Endodermal cell (in vitro differentiated cells): ENCODE measurements at regions not wholly inside any gene's neighbourhood (a gene's known extent, or its start where the extent isn't known, plus 50 kb on each side); places are given as distances from the start of the nearest gene placed in this dataset.

ENCODE experiments used
- DNase-seq: peaks from one replicate; pipeline ENCODE4 v3.0.0-alpha.2; 2017
- H3K27ac ChIP-seq: 2 replicates; pipeline ENCODE4 v1.5.1; 2013; ENCODE audit warnings: mild to moderate bottlenecking, low read depth, low read length, moderate library complexity
- H3K27me3 ChIP-seq: 2 replicates; pipeline ENCODE4 v1.6.1; 2013; ENCODE audit warnings: mild to moderate bottlenecking, low read length, moderate library complexity; ENCODE audit not compliant: insufficient read depth, control insufficient read depth, poor library complexity, severe bottlenecking
- H3K36me3 ChIP-seq: 2 replicates; pipeline ENCODE4 v1.7.0; 2013; ENCODE audit warnings: mild to moderate bottlenecking, low read length, moderate library complexity; ENCODE audit not compliant: control insufficient read depth, insufficient read depth
- H3K4me1 ChIP-seq: one replicate; pipeline ENCODE4 v1.7.0; 2013; ENCODE audit warnings: low read length; ENCODE audit not compliant: control insufficient read depth, insufficient read depth
- H3K4me3 ChIP-seq: 2 replicates; pipeline ENCODE4 v1.5.1; 2013; ENCODE audit warnings: mild to moderate bottlenecking, low read length, moderate library complexity
- H3K9ac ChIP-seq: 2 replicates; pipeline ENCODE4 v1.6.1; 2013; ENCODE audit warnings: mild to moderate bottlenecking, low read length, moderate library complexity; ENCODE audit not compliant: poor library complexity, severe bottlenecking; ENCODE audit errors: extremely low read depth
- H3K9me3 ChIP-seq: 2 replicates; pipeline ENCODE4 v1.6.1; 2013; ENCODE audit warnings: mild to moderate bottlenecking, low read length, moderate library complexity; ENCODE audit not compliant: control insufficient read depth
- H3K27ac Mint-ChIP-seq: 2 replicates; pipeline ENCODE4 v1.8.0; 2020; ENCODE audit warnings: mixed read lengths
- H3K27me3 Mint-ChIP-seq: 2 replicates; pipeline ENCODE4 v1.8.0; 2021; ENCODE audit warnings: mild to moderate bottlenecking, mixed read lengths; ENCODE audit not compliant: insufficient read depth
- H3K36me3 Mint-ChIP-seq: 2 replicates; pipeline ENCODE4 v1.8.0; 2020; ENCODE audit warnings: low read depth, mixed read lengths
- H3K4me1 Mint-ChIP-seq: 2 replicates; pipeline ENCODE4 v1.8.0; 2020; ENCODE audit warnings: mixed read lengths
- H3K4me3 Mint-ChIP-seq: 2 replicates; pipeline ENCODE4 v1.8.0; 2020; ENCODE audit warnings: mild to moderate bottlenecking, moderate library complexity, mixed read lengths
- H3K9me3 Mint-ChIP-seq: 2 replicates; pipeline ENCODE4 v1.8.0; 2020; ENCODE audit warnings: mild to moderate bottlenecking, mixed read lengths
- WGBS, 2 experiments: methylation state at CpG; one replicate each; pipeline versions ENCODE4 v1.1.5 to v1.1.7; 2013; ENCODE audit warnings: missing lambda C conversion rate in 2 of 2, mixed read lengths in 1 of 2; ENCODE audit not compliant: insufficient coverage in 1 of 2, insufficient read length in 1 of 2; 5-methylcytosine and 5-hydroxymethylcytosine counted together
- TF ChIP-seq, protein P1 (sequence below): fragments of 200-600 bp; sonication (generic); conservative IDR thresholded peaks from 2 replicates; pipeline ENCODE4 v1.5.0; 2021; ENCODE audit warnings: antibody characterized with exemption, mild to moderate bottlenecking

DNA sequence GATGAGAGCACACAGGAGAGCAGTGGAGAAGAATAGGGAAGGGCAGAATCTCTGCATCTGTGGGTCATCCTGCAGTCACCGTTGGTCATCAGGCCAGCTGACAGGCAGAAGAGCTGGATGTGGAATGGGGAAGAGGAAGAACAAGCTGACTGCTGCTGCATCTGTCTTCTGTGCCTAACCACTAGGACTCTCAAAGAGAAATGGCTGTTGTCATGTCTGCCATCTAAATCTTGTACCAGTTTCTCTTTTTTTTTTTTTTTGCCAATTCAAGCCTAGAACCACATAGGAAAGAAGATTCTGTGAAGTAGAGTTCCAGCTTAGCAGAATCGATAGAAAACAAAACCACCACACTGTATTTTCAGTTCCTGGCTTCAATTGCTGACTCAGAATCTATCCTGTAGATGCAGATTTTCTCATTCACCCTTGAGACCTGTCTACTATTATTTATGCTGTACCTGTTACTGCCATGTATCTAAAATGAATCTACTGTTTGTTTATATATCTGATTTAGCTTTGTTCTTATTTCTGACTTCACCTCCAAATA lies 421.9 kb upstream of the PRICKLE1 start:
- Histone ChIP-seq H3K4me1 (no peaks in the 10 kb centered on the region), H3K36me3 (no peaks in the 10 kb centered on the region), H3K9ac (no peak overlapping the region), H3K27me3 (no peaks in the 10 kb centered on the region), H3K9me3 (peaks cover 27% of the 10 kb centered on the region), H3K27ac (no peak overlapping the region), H3K4me3 (no peak overlapping the region)
- TF ChIP-seq, protein P1, sequence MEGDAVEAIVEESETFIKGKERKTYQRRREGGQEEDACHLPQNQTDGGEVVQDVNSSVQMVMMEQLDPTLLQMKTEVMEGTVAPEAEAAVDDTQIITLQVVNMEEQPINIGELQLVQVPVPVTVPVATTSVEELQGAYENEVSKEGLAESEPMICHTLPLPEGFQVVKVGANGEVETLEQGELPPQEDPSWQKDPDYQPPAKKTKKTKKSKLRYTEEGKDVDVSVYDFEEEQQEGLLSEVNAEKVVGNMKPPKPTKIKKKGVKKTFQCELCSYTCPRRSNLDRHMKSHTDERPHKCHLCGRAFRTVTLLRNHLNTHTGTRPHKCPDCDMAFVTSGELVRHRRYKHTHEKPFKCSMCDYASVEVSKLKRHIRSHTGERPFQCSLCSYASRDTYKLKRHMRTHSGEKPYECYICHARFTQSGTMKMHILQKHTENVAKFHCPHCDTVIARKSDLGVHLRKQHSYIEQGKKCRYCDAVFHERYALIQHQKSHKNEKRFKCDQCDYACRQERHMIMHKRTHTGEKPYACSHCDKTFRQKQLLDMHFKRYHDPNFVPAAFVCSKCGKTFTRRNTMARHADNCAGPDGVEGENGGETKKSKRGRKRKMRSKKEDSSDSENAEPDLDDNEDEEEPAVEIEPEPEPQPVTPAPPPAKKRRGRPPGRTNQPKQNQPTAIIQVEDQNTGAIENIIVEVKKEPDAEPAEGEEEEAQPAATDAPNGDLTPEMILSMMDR = no peak
- WGBS, 2 experiments = 40 to 63% methylated on average over 1 to 2 of the region's 2 CpGs
- peaks cover 20% of the 10 kb centered on the region for H3K9me3 Mint-ChIP-seq
- no peaks in the 10 kb centered on the region for H3K27me3 Mint-ChIP-seq
- H3K4me3 Mint-ChIP-seq = no peak overlapping the region
- H3K4me1 Mint-ChIP-seq = peaks cover 9% of the 10 kb centered on the region
- no peak for DNase-seq
- H3K36me3 Mint-ChIP-seq = peaks cover 13% of the 10 kb centered on the region
- no peak overlapping the region for H3K27ac Mint-ChIP-seq

DNA sequence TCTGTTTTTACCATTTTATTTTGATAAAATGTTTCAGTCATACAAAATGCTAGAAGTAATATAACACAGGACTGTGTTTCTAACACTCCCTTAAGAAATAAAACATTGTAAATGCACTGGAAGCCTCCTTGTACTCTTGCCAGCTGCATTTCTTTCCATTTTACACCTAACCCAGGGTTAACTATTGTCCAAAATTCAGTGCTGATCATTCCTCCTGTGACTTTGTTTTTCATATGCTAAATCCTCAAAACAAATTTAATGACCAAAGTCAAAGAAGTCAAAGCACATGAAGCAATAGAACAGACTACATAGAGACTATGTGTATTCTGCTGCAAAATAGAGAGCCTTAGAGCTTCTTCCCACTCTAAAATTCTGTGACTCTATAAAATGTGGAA lies 420.3 kb upstream of the PRICKLE1 start:
- Mint-ChIP-seq H3K4me3 (no peak overlapping the region), H3K27ac (no peak overlapping the region), H3K9me3 (peaks cover 4% of the 10 kb centered on the region), H3K4me1 (peaks cover 15% of the 10 kb centered on the region), H3K36me3 (peaks cover under 1% of the 10 kb centered on the region), H3K27me3 (no peaks in the 10 kb centered on the region)
- no peak overlapping the region for H3K9ac ChIP-seq
- no peaks in the 10 kb centered on the region for H3K27me3 ChIP-seq
- no peak overlapping the region for H3K4me3 ChIP-seq
- H3K27ac ChIP-seq = no peak overlapping the region
- TF ChIP-seq, protein P1 = no peak
- peaks cover 11% of the 10 kb centered on the region for H3K9me3 ChIP-seq
- H3K4me1 ChIP-seq = no peaks in the 10 kb centered on the region
- no peak for DNase-seq
- H3K36me3 ChIP-seq = no peaks in the 10 kb centered on the region

DNA sequence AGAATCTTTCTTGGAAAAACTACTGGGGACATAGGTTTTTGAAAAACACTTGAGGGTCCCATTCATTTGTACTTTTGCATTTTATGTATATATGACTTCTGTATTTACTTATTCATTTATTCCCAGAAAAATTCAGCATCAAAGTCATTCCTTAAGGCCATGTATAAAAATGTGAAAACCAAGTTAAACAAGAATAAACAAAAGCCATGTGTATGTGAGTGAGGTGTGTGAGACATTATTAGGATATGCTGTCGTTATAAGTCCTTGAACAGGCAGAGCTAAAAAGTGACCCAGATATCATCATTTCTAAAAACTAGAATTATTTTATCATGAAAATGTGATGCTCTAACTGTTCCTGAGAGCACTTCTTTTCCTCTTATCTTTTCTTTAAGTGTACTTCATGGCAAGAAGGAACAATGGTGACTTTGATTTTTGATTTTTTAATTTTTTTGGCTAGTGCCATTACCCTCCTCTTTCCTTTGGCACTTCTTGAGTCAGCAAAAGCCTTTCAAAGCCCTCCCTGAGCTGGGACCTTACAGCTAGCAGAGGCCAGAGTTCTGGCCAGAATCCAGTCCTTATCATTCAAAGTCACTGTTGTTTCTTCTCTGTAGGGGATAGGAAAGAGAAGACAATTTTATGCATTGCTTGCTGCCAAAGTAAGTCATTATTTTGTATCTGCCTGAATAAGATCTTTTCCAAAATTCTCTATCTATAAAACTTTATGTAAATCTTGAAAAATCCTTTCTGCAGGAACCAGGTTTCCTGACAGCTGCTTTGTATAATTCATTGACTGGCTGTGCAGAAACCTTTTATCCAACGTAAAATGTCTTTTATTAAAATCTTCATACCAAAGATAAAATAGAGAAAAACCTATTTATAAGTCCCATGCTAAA lies 419.7 kb upstream of the PRICKLE1 start:
- H3K4me3 ChIP-seq = no peak overlapping the region
- no peaks in the 10 kb centered on the region for H3K27me3 ChIP-seq
- H3K4me1 ChIP-seq = no peaks in the 10 kb centered on the region
- 77 to 80% methylated on average over 1 of the region's 2 CpGs for WGBS, 2 experiments
- TF ChIP-seq, protein P1 = no peak
- no peak overlapping the region for H3K9ac ChIP-seq
- Mint-ChIP-seq H3K9me3 (no peaks in the 10 kb centered on the region), H3K27me3 (no peaks in the 10 kb centered on the region), H3K4me3 (no peak overlapping the region), H3K27ac (no peak overlapping the region), H3K36me3 (no peaks in the 10 kb centered on the region), H3K4me1 (peaks cover 17% of the 10 kb centered on the region)
- no peak overlapping the region for H3K27ac ChIP-seq
- DNase-seq = no peak
- H3K36me3 ChIP-seq = no peaks in the 10 kb centered on the region
- peaks cover 7% of the 10 kb centered on the region for H3K9me3 ChIP-seq
